ENCODE measurements at regions not wholly inside any gene's neighbourhood (a gene's known extent, or its start where the extent isn't known, plus 50 kb on each side); places are given as distances from the start of the nearest gene placed in this dataset.

GRCh38 chr3:3509665-3510064, 289.6 kb upstream of the LRRN1 start:
- H3K79me2 ChIP-seq (ENCODE audit: insufficient read depth, low read length): no peaks in the 10 kb centered on the region
- no peak overlapping the region for H3K4me3 Mint-ChIP-seq (ENCODE audit: unreplicated experiment)
- no peaks in the 10 kb centered on the region for H3K9me3 ChIP-seq (ENCODE audit: insufficient read depth, low read depth, low read length)
- no peak overlapping the region for H2AFZ ChIP-seq (ENCODE audit: low read depth, low read length)
- H3K4me1 ChIP-seq (ENCODE audit: insufficient read depth, low read length): no peaks in the 10 kb centered on the region
- no peaks in the 10 kb centered on the region for H3K36me3 ChIP-seq (ENCODE audit: insufficient read depth, low read length)
- peaks cover 4% of the 10 kb centered on the region for H3K9me3 Mint-ChIP-seq (ENCODE audit: unreplicated experiment)
- FAIRE-seq: no peak
- no peaks in the 10 kb centered on the region for H3K4me1 Mint-ChIP-seq (ENCODE audit: low read depth, unreplicated experiment)
- no peak for TF ChIP-seq EZH2 (IDR thresholded peaks at IDR 0.05; ENCODE audit: insufficient read depth, low read length)
- TF ChIP-seq, protein P1, sequence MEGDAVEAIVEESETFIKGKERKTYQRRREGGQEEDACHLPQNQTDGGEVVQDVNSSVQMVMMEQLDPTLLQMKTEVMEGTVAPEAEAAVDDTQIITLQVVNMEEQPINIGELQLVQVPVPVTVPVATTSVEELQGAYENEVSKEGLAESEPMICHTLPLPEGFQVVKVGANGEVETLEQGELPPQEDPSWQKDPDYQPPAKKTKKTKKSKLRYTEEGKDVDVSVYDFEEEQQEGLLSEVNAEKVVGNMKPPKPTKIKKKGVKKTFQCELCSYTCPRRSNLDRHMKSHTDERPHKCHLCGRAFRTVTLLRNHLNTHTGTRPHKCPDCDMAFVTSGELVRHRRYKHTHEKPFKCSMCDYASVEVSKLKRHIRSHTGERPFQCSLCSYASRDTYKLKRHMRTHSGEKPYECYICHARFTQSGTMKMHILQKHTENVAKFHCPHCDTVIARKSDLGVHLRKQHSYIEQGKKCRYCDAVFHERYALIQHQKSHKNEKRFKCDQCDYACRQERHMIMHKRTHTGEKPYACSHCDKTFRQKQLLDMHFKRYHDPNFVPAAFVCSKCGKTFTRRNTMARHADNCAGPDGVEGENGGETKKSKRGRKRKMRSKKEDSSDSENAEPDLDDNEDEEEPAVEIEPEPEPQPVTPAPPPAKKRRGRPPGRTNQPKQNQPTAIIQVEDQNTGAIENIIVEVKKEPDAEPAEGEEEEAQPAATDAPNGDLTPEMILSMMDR (IDR thresholded peaks at IDR 0.05; ENCODE audit: insufficient read depth, low read depth, low read length): no peak
- no peak for DNase-seq (ENCODE audit: low read depth)
- H4K20me1 ChIP-seq (ENCODE audit: insufficient read depth, low read length): no peaks in the 10 kb centered on the region
- H3K27me3 ChIP-seq (ENCODE audit: insufficient read depth, low read length): no peaks in the 10 kb centered on the region
- H3K27ac Mint-ChIP-seq (ENCODE audit: unreplicated experiment): no peak overlapping the region
- H3K4me3 ChIP-seq (ENCODE audit: insufficient read depth, low read depth, low read length): no peak overlapping the region
- H3K27ac ChIP-seq (ENCODE audit: low read depth, low read length): no peak overlapping the region
- H3K9ac ChIP-seq (ENCODE audit: low read length): no peak overlapping the region
- no peaks in the 10 kb centered on the region for H3K36me3 Mint-ChIP-seq (ENCODE audit: low read depth, unreplicated experiment)
- no peak overlapping the region for H3K4me2 ChIP-seq (ENCODE audit: low read length)
- H3K27me3 Mint-ChIP-seq (ENCODE audit: low read depth, unreplicated experiment): no peaks in the 10 kb centered on the region

- H3K9me3 Mint-ChIP-seq (ENCODE audit: unreplicated experiment): peaks cover 4% of the 10 kb centered on the region
- no peak for FAIRE-seq
These were observed 294.5 kb upstream of the LRRN1 start for GRCh38 chr3:3504686-3505085.

GRCh38 chr3:3503411-3503810, 295.8 kb upstream of the LRRN1 start:
- peaks cover 4% of the 10 kb centered on the region for H3K9me3 Mint-ChIP-seq (ENCODE audit: unreplicated experiment)
- Histone ChIP-seq H3K27ac (ENCODE audit: low read depth, low read length) (no peak overlapping the region), H4K20me1 (ENCODE audit: insufficient read depth, low read length) (no peaks in the 10 kb centered on the region), H3K9ac (ENCODE audit: low read length) (no peak overlapping the region), H3K27me3 (ENCODE audit: insufficient read depth, low read length) (no peaks in the 10 kb centered on the region), H3K9me3 (ENCODE audit: insufficient read depth, low read depth, low read length) (no peaks in the 10 kb centered on the region), H3K4me3 (ENCODE audit: insufficient read depth, low read depth, low read length) (no peak overlapping the region), H3K79me2 (ENCODE audit: insufficient read depth, low read length) (no peaks in the 10 kb centered on the region), H3K4me1 (ENCODE audit: insufficient read depth, low read length) (no peaks in the 10 kb centered on the region), H3K36me3 (ENCODE audit: insufficient read depth, low read length) (no peaks in the 10 kb centered on the region), H3K4me2 (ENCODE audit: low read length) (no peak overlapping the region), H2AFZ (ENCODE audit: low read depth, low read length) (no peak overlapping the region)
- no peak overlapping the region for H3K27ac Mint-ChIP-seq (ENCODE audit: unreplicated experiment)
- H3K27me3 Mint-ChIP-seq (ENCODE audit: low read depth, unreplicated experiment): no peaks in the 10 kb centered on the region
- TF ChIP-seq EZH2 (IDR thresholded peaks at IDR 0.05; ENCODE audit: insufficient read depth, low read length): no peak
- TF ChIP-seq, protein P1 (IDR thresholded peaks at IDR 0.05; ENCODE audit: insufficient read depth, low read depth, low read length): no peak
- no peak for DNase-seq (ENCODE audit: low read depth)
- FAIRE-seq: no peak
- no peaks in the 10 kb centered on the region for H3K36me3 Mint-ChIP-seq (ENCODE audit: low read depth, unreplicated experiment)
- no peak overlapping the region for H3K4me3 Mint-ChIP-seq (ENCODE audit: unreplicated experiment)
- H3K4me1 Mint-ChIP-seq (ENCODE audit: low read depth, unreplicated experiment): no peaks in the 10 kb centered on the region

More at GRCh38 chr3:3504686-3505085, 294.5 kb upstream of the LRRN1 start:
- Histone ChIP-seq H3K36me3 (ENCODE audit: insufficient read depth, low read length) (no peaks in the 10 kb centered on the region), H3K9ac (ENCODE audit: low read length) (no peak overlapping the region), H4K20me1 (ENCODE audit: insufficient read depth, low read length) (no peaks in the 10 kb centered on the region), H3K27me3 (ENCODE audit: insufficient read depth, low read length) (no peaks in the 10 kb centered on the region), H3K27ac (ENCODE audit: low read depth, low read length) (no peak overlapping the region), H3K4me3 (ENCODE audit: insufficient read depth, low read depth, low read length) (no peak overlapping the region), H3K4me2 (ENCODE audit: low read length) (no peak overlapping the region), H3K4me1 (ENCODE audit: insufficient read depth, low read length) (no peaks in the 10 kb centered on the region), H3K79me2 (ENCODE audit: insufficient read depth, low read length) (no peaks in the 10 kb centered on the region), H2AFZ (ENCODE audit: low read depth, low read length) (no peak overlapping the region), H3K9me3 (ENCODE audit: insufficient read depth, low read depth, low read length) (no peaks in the 10 kb centered on the region)
- Mint-ChIP-seq H3K27me3 (ENCODE audit: low read depth, unreplicated experiment) (no peaks in the 10 kb centered on the region), H3K27ac (ENCODE audit: unreplicated experiment) (no peak overlapping the region), H3K4me1 (ENCODE audit: low read depth, unreplicated experiment) (no peaks in the 10 kb centered on the region), H3K36me3 (ENCODE audit: low read depth, unreplicated experiment) (no peaks in the 10 kb centered on the region), H3K4me3 (ENCODE audit: unreplicated experiment) (no peak overlapping the region)
- TF ChIP-seq EZH2 (IDR thresholded peaks at IDR 0.05; ENCODE audit: insufficient read depth, low read length): no peak
- TF ChIP-seq, protein P1 (IDR thresholded peaks at IDR 0.05; ENCODE audit: insufficient read depth, low read depth, low read length): no peak
- DNase-seq (ENCODE audit: low read depth): no peak
